ENCODE measurements at regions not wholly inside any gene's neighbourhood (a gene's known extent, or its start where the extent isn't known, plus 50 kb on each side); places are given as distances from the start of the nearest gene placed in this dataset.

DNA sequence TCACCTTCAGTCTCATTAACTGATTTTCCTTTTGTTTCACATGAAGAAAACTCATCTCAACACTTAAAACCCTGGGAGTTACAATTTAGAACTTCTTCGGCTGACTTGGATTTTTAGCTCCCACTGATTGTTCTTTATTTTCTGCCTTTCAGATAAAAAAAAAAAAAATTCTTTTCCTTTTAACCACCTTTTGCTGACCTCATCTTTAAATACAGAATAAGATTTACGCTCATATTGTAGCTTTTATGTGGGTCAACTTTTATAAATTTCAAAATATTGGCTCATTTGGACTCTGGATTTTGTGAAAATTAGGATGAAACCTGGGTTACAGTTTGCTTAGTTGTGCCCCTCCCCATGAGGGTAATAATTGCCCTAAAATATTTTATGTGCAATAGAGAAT, 659.3 kb downstream of the ZNF674 start:
- ATAC-seq (no peak), DNase-seq (ENCODE audit: low read depth in 1 of 2, low spot score in 1 of 2) (no peak), FAIRE-seq (peak; percentile 98)
- H3K4me3 ChIP-seq, result no peak overlapping the region
- TF ChIP-seq RARB (CRISPR knock-in tag; IDR thresholded peaks at IDR 0.05) (no peak), MAFK (IDR thresholded peaks at IDR 0.05; ENCODE audit: partially characterized antibody) (peak; percentile 36)
- no peak overlapping the region for H3K4me2 ChIP-seq
- H3K9me3 ChIP-seq, result no peaks in the 10 kb centered on the region
- H3K4me1 ChIP-seq, result no peaks in the 10 kb centered on the region
- CTCF ChIA-PET, result no interaction called here
- POLR2A ChIA-PET, result no interaction called here
- H3K27ac ChIP-seq, result no peak overlapping the region
- WGBS (ENCODE audit: missing lambda C conversion rate), result 86% methylated on average over 2 of the region's 2 CpGs

DNA sequence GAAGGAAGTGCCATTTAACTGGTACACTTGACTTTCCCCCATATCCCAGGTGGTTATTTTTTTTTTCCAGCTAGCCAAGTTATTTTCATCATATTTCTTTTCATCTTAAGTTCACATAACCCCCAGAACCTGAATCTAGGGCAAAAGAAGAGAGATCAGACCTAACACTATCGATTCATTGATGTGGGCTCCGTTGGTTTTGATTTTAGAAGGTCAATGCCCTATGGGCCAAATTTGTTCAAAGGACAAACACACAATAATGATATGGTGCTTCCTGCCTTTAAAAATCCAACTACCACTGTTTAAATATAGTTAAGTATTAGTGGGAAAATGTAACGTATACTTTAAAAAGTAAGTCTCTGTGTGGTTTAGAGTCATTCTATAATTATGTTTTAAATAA, 665.7 kb downstream of the ZNF674 start:
- WGBS (ENCODE audit: missing lambda C conversion rate), result 82% methylated on average over 3 of the region's 3 CpGs
- TF ChIP-seq PHF8 (IDR thresholded peaks at IDR 0.05; ENCODE audit: borderline replicate concordance, low read depth) (no peak), SREBF2 (IDR thresholded peaks at IDR 0.05) (no peak), HDAC2 (IDR thresholded peaks at IDR 0.05) (no peak), RARB (CRISPR knock-in tag; IDR thresholded peaks at IDR 0.05) (no peak), ZC3H11A (IDR thresholded peaks at IDR 0.05) (no peak), JUNB (IDR thresholded peaks at IDR 0.05) (no peak), RAD21 (conservative IDR thresholded peaks at IDR 0.05 in 1 of 2, IDR thresholded peaks at IDR 0.05 in 1 of 2) (no peak), CEBPB (IDR thresholded peaks at IDR 0.05) (no peak)
- ChIA-PET POLR2A (no interaction called here), CTCF (no interaction called here)
- H3K27ac ChIP-seq, result no peak overlapping the region
- peaks cover 7% of the 10 kb centered on the region; the same call in 1 of the 3 replicates for H3K4me1 ChIP-seq
- DNase-seq (ENCODE audit: low read depth in 1 of 2, low spot score in 1 of 2) (no peak), FAIRE-seq (no peak), ATAC-seq (no peak)
- H3K9me3 ChIP-seq, result no peaks in the 10 kb centered on the region
- no peak overlapping the region for H3K4me2 ChIP-seq
- no peak overlapping the region for H3K4me3 ChIP-seq

DNA sequence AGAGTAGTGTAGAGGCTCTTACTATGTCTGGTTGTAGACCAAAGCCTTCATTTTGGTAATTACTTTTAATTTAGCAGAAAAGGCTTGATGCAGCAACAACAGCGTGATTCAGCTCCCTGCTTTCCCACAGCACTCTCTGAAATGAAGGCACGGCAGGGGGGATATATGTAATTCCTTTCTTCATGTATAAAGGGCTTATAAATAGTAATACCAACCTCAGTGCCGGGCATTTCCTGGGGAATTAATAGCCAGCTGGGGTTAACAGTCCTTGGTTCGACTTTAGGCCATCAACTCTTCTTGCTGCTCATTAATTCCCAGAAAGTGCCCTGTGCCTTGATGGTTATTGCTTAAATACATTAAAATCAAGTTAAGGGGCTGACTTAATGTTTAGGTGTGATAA, 669.0 kb downstream of the ZNF674 start:
- DNase-seq (ENCODE audit: low read depth in 1 of 2, low spot score in 1 of 2) (no peak), ATAC-seq (no peak), FAIRE-seq (no peak)
- WGBS (ENCODE audit: missing lambda C conversion rate), result 81% methylated on average over 4 of the region's 4 CpGs
- 0 out of 3 replicates have a peak overlapping the region, but pooled peaks have one; percentile 4 for H3K4me2 ChIP-seq
- ChIA-PET CTCF (no interaction called here), POLR2A (no interaction called here)
- TF ChIP-seq, protein P1, sequence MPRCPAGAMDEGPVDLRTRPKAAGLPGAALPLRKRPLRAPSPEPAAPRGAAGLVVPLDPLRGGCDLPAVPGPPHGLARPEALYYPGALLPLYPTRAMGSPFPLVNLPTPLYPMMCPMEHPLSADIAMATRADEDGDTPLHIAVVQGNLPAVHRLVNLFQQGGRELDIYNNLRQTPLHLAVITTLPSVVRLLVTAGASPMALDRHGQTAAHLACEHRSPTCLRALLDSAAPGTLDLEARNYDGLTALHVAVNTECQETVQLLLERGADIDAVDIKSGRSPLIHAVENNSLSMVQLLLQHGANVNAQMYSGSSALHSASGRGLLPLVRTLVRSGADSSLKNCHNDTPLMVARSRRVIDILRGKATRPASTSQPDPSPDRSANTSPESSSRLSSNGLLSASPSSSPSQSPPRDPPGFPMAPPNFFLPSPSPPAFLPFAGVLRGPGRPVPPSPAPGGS (IDR thresholded peaks at IDR 0.05), result no peak
- TF ChIP-seq ZFP36 (IDR thresholded peaks at IDR 0.05; ENCODE audit: borderline replicate concordance, partially characterized antibody), result no peak
- no peak for TF ChIP-seq RNF2 (IDR thresholded peaks at IDR 0.05; ENCODE audit: borderline replicate concordance, low read depth)
- H3K4me1 ChIP-seq, result peaks cover 7% of the 10 kb centered on the region; the same call in 1 of the 3 replicates
- no peak overlapping the region for H3K4me3 ChIP-seq
- no peak overlapping the region for H3K27ac ChIP-seq
- H3K9me3 ChIP-seq, result no peaks in the 10 kb centered on the region

DNA sequence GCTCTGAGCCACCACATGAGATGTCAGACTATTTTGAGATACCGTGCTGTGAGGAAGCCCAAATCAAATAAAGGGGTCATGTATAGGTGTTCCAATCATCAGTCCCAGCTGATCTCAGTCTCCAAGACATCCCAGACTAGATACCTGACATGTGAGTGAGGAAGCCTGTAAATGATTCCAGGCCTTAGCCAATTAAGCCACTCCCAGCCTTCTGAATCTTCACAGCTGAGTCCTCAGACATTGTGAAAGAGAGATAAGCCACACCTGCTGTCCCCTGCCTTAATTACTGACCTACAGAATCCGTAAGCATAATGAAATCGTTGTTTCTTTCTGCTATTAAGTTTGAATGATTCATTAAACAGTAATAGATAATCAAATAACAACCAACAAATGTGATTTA, 671.4 kb downstream of the ZNF674 start:
- no peak overlapping the region for H3K27ac ChIP-seq
- ChIA-PET CTCF (interaction anchor here (0.5 to 1.6 kb wide), 2 partner anchors 13 to 25 kb away, joined by 4 to 5 read pairs; no protein-coding TSS in a partner anchor), POLR2A (no interaction called here)
- no peak overlapping the region for H3K4me3 ChIP-seq
- peaks cover 7% of the 10 kb centered on the region; the same call in 1 of the 3 replicates for H3K4me1 ChIP-seq
- H3K4me2 ChIP-seq, result no peak overlapping the region
- no peaks in the 10 kb centered on the region for H3K9me3 ChIP-seq
- TF ChIP-seq HOXB13 (CRISPR knock-in tag; IDR thresholded peaks at IDR 0.05; ENCODE audit: low read depth) (no peak), ESRRA (IDR thresholded peaks at IDR 0.05; ENCODE audit: borderline replicate concordance, low read length) (no peak), FOSB (CRISPR knock-in tag; IDR thresholded peaks at IDR 0.05) (no peak), HEYL (CRISPR knock-in tag; IDR thresholded peaks at IDR 0.05) (no peak), RCOR1 (IDR thresholded peaks at IDR 0.05; ENCODE audit: low read depth, low read length) (no peak), CHD2 (IDR thresholded peaks at IDR 0.05; ENCODE audit: low read length, partially characterized antibody) (no peak), NPAS2 (CRISPR knock-in tag; IDR thresholded peaks at IDR 0.05; ENCODE audit: borderline replicate concordance) (no peak), NFE2L2 (conservative IDR thresholded peaks at IDR 0.05; ENCODE audit: low read length) (no peak), TFCP2L1 (CRISPR knock-in tag; IDR thresholded peaks at IDR 0.05) (no peak)
- TF ChIP-seq, protein P2, sequence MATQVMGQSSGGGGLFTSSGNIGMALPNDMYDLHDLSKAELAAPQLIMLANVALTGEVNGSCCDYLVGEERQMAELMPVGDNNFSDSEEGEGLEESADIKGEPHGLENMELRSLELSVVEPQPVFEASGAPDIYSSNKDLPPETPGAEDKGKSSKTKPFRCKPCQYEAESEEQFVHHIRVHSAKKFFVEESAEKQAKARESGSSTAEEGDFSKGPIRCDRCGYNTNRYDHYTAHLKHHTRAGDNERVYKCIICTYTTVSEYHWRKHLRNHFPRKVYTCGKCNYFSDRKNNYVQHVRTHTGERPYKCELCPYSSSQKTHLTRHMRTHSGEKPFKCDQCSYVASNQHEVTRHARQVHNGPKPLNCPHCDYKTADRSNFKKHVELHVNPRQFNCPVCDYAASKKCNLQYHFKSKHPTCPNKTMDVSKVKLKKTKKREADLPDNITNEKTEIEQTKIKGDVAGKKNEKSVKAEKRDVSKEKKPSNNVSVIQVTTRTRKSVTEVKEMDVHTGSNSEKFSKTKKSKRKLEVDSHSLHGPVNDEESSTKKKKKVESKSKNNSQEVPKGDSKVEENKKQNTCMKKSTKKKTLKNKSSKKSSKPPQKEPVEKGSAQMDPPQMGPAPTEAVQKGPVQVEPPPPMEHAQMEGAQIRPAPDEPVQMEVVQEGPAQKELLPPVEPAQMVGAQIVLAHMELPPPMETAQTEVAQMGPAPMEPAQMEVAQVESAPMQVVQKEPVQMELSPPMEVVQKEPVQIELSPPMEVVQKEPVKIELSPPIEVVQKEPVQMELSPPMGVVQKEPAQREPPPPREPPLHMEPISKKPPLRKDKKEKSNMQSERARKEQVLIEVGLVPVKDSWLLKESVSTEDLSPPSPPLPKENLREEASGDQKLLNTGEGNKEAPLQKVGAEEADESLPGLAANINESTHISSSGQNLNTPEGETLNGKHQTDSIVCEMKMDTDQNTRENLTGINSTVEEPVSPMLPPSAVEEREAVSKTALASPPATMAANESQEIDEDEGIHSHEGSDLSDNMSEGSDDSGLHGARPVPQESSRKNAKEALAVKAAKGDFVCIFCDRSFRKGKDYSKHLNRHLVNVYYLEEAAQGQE (IDR thresholded peaks at IDR 0.05), result no peak
- TF ChIP-seq, protein P3, sequence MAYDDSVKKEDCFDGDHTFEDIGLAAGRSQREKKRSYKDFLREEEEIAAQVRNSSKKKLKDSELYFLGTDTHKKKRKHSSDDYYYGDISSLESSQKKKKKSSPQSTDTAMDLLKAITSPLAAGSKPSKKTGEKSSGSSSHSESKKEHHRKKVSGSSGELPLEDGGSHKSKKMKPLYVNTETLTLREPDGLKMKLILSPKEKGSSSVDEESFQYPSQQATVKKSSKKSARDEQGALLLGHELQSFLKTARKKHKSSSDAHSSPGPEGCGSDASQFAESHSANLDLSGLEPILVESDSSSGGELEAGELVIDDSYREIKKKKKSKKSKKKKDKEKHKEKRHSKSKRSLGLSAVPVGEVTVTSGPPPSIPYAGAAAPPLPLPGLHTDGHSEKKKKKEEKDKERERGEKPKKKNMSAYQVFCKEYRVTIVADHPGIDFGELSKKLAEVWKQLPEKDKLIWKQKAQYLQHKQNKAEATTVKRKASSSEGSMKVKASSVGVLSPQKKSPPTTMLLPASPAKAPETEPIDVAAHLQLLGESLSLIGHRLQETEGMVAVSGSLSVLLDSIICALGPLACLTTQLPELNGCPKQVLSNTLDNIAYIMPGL (CRISPR knock-in tag; IDR thresholded peaks at IDR 0.05; ENCODE audit: borderline replicate concordance), result no peak
- TF ChIP-seq, protein P4, sequence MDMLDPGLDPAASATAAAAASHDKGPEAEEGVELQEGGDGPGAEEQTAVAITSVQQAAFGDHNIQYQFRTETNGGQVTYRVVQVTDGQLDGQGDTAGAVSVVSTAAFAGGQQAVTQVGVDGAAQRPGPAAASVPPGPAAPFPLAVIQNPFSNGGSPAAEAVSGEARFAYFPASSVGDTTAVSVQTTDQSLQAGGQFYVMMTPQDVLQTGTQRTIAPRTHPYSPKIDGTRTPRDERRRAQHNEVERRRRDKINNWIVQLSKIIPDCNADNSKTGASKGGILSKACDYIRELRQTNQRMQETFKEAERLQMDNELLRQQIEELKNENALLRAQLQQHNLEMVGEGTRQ (IDR thresholded peaks at IDR 0.05), result no peak
- WGBS (ENCODE audit: missing lambda C conversion rate), result 66% methylated on average over 3 of the region's 3 CpGs
- no peak for ATAC-seq
- peak; percentile 83 for FAIRE-seq
- no peak for DNase-seq (ENCODE audit: low read depth in 1 of 2, low spot score in 1 of 2)
